ENCODE measurements at regions not wholly inside any gene's neighbourhood (a gene's known extent, or its start where the extent isn't known, plus 50 kb on each side); places are given as distances from the start of the nearest gene placed in this dataset.
"Not testable (repeated sequence)": the region's sequence is repeated elsewhere in the genome, so short reads cannot be mapped to it uniquely, and the experiment has no call there.

DNA sequence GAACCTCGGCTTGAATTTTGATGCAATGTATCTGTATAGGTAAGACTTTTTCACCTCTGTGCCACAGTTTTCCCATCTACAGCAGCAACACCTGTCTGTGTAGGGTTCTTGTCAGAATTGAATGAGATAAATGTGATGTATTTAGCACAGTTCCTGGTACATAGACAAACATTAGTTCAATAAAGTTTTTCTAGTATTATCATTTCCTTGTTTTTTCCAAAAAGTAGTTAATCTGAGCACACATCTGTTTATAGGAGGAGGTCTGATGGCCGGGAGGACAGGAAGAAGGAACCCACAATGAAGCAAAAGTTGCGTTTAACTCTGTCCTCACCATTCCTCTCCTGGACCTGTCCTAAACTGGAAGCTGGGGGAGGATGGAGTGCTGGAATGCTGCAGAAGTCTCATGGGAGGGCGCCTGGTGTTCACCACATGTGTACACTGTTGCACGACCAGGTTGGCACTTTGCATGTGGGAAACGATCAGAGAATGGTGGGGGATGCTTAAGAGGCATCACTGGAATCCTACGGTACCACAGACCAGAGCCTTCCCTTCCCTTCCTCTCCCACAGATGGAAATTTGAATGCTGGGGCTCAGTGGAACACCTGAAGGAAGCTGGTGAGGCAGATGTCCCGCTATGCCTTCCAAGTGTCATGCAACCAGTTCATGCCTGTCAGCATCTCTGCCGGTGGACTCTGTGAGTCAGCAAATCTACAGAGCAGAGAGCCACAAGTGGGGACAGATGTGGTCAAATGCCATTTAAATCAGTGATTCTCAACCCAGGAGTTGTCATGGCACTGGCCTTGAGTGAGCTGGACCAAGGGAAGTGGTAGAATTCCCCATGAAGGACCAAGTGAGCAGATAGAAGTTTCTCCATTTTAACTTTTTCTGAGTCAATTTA is 315.6 kb downstream of the DLEU7 start:
- H3K4me1 Mint-ChIP-seq: peaks cover 40 to 53% of the 10 kb centered on the region in 2 donors
- H3K36me3 Mint-ChIP-seq: no peaks in the 10 kb centered on the region
- DNase-seq: peak; percentile 13
- H3K27me3 Mint-ChIP-seq: peaks cover 0 to 5% of the 10 kb centered on the region in 2 donors
- peak; percentile 40 to 65 for ATAC-seq (replicated peaks)
- H3K4me3 Mint-ChIP-seq: peak overlapping the region in 1 of 2 donors; percentile 39
- no peak overlapping the region for H3K27ac Mint-ChIP-seq
- H3K9me3 Mint-ChIP-seq: peaks cover 0 to 1% of the 10 kb centered on the region in 2 donors

- H3K27ac Mint-ChIP-seq: no peak overlapping the region
- DNase-seq (no peak), ATAC-seq (replicated peaks) (no peak)
- H3K4me3 Mint-ChIP-seq: no peak overlapping the region
- H3K4me1 Mint-ChIP-seq: peaks cover 40 to 53% of the 10 kb centered on the region in 2 donors
- H3K36me3 Mint-ChIP-seq: peaks cover 3 to 4% of the 10 kb centered on the region in 2 donors
- H3K9me3 Mint-ChIP-seq: peaks cover 0 to 5% of the 10 kb centered on the region in 2 donors
- H3K27me3 Mint-ChIP-seq: peaks cover 0 to 5% of the 10 kb centered on the region in 2 donors
Observed at GRCh38 chr13:50529154-50529882, 314.2 kb downstream of the DLEU7 start.

GRCh38 chr13:50531917-50532899 is 311.3 kb downstream of the DLEU7 start:
- ATAC-seq (replicated peaks): no peak
- Mint-ChIP-seq H3K4me1 (peaks cover 23 to 33% of the 10 kb centered on the region in 2 donors), H3K4me3 (no peak overlapping the region), H3K27ac (peak overlapping the region; percentile 37), H3K27me3 (no peaks in the 10 kb centered on the region), H3K9me3 (peaks cover 10 to 16% of the 10 kb centered on the region in 2 donors), H3K36me3 (peaks cover 12 to 17% of the 10 kb centered on the region in 2 donors)
- DNase-seq: no peak

GRCh38 chr13:50535050-50535449 is 308.4 kb downstream of the DLEU7 start:
- no peaks in the 10 kb centered on the region for H3K27me3 Mint-ChIP-seq
- no peak for ATAC-seq (replicated peaks)
- H3K27ac Mint-ChIP-seq: no peak overlapping the region
- H3K9me3 Mint-ChIP-seq: peaks cover 10 to 21% of the 10 kb centered on the region in 2 donors
- H3K36me3 Mint-ChIP-seq: peaks cover 12 to 21% of the 10 kb centered on the region in 2 donors
- H3K4me3 Mint-ChIP-seq: no peak overlapping the region
- no peak for DNase-seq
- H3K4me1 Mint-ChIP-seq: peaks cover 5 to 8% of the 10 kb centered on the region in 2 donors

DNA sequence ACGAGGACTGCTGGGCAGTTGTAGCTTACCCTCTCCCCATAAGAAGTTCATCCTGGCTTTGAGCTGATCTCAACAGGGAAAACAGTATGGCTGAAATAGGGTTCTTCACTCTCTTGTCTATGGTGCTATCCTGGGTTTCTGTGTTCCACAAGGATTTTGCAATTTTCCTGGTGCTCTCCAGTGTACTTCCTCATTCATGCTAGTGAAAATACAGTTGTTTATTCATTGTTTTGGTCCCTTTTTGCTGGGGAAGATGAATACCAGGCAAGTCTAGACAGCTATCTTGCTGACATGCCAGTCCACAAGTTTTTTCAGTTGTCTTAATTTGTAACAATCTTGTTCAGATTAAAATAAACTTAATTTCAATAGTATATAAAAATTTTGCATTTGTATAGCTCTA is 306.5 kb downstream of the DLEU7 start:
- peaks cover 12 to 21% of the 10 kb centered on the region in 2 donors for H3K36me3 Mint-ChIP-seq
- peaks cover 2 to 3% of the 10 kb centered on the region in 2 donors for H3K4me1 Mint-ChIP-seq
- ATAC-seq (replicated peaks) (no peak), DNase-seq (no peak)
- no peak overlapping the region for H3K4me3 Mint-ChIP-seq
- peaks cover 10 to 21% of the 10 kb centered on the region in 2 donors for H3K9me3 Mint-ChIP-seq
- H3K27me3 Mint-ChIP-seq: no peaks in the 10 kb centered on the region
- no peak overlapping the region for H3K27ac Mint-ChIP-seq

DNA sequence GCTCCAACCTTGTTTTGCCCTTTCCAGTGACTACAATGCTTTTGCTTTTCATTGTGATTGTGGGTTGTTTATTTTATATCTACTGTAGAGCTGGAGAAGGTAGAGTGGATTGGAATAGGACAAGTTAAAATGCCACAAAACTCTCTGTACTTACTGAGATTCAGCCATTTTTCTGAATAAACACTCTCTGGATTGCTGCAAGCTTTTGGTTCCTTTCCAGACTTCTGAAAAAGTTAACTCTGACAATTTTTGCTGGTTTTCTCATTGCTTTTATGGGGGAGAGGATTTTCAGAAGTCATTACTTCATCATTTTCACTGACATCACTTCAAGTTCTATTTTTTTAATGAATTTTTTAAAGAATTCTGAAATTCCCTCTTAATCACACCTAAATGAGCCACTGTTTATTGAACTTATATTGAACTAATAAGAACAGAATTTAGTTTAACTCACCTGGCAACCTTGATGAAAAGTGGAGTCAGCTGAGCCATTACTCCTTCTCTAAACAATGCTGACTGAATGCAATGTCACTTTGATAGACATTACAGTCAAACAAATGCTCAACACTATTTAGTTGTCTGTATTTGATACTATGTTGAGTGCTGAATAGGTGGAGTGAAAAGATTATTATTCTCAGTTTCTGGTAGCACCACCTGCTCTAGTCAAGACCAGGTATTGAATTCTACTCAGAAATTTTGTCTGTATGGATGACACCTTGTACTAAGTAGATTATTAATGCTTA is 303.5 kb downstream of the DLEU7 start:
- H3K9me3 Mint-ChIP-seq: peaks cover 10 to 18% of the 10 kb centered on the region in 2 donors
- no peak for DNase-seq

DNA sequence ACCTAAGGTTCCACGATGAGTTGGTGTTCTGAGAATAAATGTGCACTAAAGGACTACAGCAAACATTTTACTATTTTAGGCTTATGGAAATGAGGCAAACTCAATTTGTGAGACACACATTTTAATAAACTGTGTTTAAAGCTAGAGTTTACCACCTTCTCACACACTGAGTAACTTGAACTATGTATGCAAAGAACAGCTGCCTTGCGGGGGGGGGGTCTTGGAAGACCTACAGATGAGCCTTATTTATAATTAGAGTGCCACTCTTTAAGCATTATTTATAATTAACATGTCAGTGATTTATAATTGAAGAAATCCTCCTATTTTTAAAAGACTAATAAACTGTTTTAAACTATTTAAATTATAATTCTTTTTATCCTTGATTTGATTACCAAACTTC is 300.4 kb downstream of the DLEU7 start:
- DNase-seq (no peak), ATAC-seq (replicated peaks) (no peak)
- Mint-ChIP-seq H3K27ac (no peak overlapping the region), H3K9me3 (peaks cover 0 to 6% of the 10 kb centered on the region in 2 donors), H3K36me3 (peaks cover 0 to 4% of the 10 kb centered on the region in 2 donors), H3K4me1 (peaks cover 3 to 5% of the 10 kb centered on the region in 2 donors), H3K27me3 (no peaks in the 10 kb centered on the region), H3K4me3 (no peak overlapping the region)

More for the DNA sequence above, 303.5 kb downstream of the DLEU7 start:
- no peak for ATAC-seq (replicated peaks)
- no peaks in the 10 kb centered on the region for H3K27me3 Mint-ChIP-seq
- H3K4me3 Mint-ChIP-seq: no peak overlapping the region
- peaks cover under 1% of the 10 kb centered on the region in 2 donors for H3K4me1 Mint-ChIP-seq
- peaks cover 9 to 17% of the 10 kb centered on the region in 2 donors for H3K36me3 Mint-ChIP-seq
- no peak overlapping the region for H3K27ac Mint-ChIP-seq

GRCh38 chr13:50543782-50544181 is 299.7 kb downstream of the DLEU7 start:
- H3K36me3 Mint-ChIP-seq: peaks cover 0 to 4% of the 10 kb centered on the region in 2 donors
- DNase-seq: no peak
- H3K4me1 Mint-ChIP-seq: peaks cover 3 to 5% of the 10 kb centered on the region in 2 donors
- H3K27ac Mint-ChIP-seq: no peak overlapping the region
- ATAC-seq (replicated peaks): no peak
- H3K9me3 Mint-ChIP-seq: peaks cover 0 to 3% of the 10 kb centered on the region in 2 donors
- H3K4me3 Mint-ChIP-seq: no peak overlapping the region
- H3K27me3 Mint-ChIP-seq: no peaks in the 10 kb centered on the region

DNA sequence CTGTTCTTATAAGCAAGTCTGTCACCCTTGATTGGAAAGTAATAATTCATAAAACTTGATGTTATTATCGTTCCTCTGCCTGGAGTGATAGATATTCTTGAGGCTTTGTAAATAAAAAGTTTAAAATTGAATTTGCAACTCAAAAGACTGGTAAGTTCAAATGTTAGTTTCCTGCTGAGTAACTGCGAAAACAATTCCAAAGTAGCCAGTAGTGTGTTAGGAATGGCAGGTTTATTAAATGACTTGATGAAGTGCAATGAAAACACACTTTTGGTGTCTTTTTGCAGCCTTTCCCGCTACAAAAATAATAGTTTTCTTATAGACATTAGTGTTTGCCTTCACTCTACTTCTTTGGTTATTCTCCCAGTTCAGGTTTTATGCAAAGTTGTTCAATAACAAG is 299.3 kb downstream of the DLEU7 start:
- Mint-ChIP-seq H3K4me1 (peaks cover 3 to 5% of the 10 kb centered on the region in 2 donors), H3K36me3 (no peaks in the 10 kb centered on the region), H3K27me3 (no peaks in the 10 kb centered on the region), H3K27ac (no peak overlapping the region), H3K4me3 (no peak overlapping the region), H3K9me3 (no peaks in the 10 kb centered on the region)
- DNase-seq: no peak
- no peak for ATAC-seq (replicated peaks)

- not testable (repeated sequence) for H3K36me3 Mint-ChIP-seq; H3K4me1 Mint-ChIP-seq; H3K27ac Mint-ChIP-seq; DNase-seq; ATAC-seq (replicated peaks); H3K9me3 Mint-ChIP-seq; H3K4me3 Mint-ChIP-seq; H3K27me3 Mint-ChIP-seq
Observed at GRCh38 chr13:50547175-50547574, 296.3 kb downstream of the DLEU7 start.

GRCh38 chr13:50548586-50548985 is 294.9 kb downstream of the DLEU7 start:
- Mint-ChIP-seq H3K4me3 (no peak overlapping the region), H3K9me3 (peaks cover 0 to under 1% of the 10 kb centered on the region in 2 donors), H3K36me3 (peaks cover 0 to under 1% of the 10 kb centered on the region in 2 donors), H3K27ac (no peak overlapping the region), H3K27me3 (no peaks in the 10 kb centered on the region), H3K4me1 (peaks cover 3 to 5% of the 10 kb centered on the region in 2 donors)
- no peak for DNase-seq
- no peak for ATAC-seq (replicated peaks)

DNA sequence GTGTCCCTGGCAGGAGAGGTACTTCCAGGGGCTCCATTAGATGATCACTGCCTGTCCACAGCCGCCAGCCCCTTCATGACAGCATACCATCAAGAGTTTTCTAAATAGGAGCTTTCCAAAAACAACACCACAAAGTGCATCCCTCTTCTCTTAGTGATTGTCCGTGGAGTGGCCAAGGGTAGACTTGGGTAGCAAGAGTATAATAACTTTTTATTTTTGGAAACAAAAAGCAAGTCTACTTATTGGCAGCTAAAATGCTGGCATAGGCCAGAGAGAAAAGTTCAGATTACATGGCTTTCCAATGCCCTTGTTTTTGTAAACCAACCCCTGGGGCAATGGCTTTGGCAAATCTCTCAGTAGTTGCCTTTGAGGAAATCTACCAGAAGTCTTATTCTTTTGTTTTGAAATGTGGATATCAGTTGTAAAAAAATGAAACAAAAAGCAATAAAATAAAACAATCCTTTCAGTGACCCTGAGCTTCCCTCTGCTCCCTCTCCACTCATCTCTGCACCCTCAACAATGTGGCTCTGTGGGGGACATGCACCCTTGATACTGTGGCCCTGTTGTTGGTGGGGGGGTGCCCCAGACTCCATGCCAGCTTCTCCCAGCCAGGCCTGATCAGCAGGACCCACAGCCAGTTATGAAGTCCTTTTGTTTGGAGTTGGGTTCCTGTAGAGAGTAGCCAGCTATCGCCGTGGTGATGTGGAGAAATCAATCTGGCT is 294.1 kb downstream of the DLEU7 start:
- Mint-ChIP-seq H3K9me3 (peaks cover 0 to 4% of the 10 kb centered on the region in 2 donors), H3K27ac (no peak overlapping the region), H3K36me3 (peaks cover 2 to 5% of the 10 kb centered on the region in 2 donors), H3K4me1 (peaks cover 3 to 5% of the 10 kb centered on the region in 2 donors), H3K4me3 (no peak overlapping the region), H3K27me3 (no peaks in the 10 kb centered on the region)
- ATAC-seq (replicated peaks) (no peak), DNase-seq (no peak)
